HCT116 (cell line): ENCODE measurements at regions not wholly inside any gene's neighbourhood (a gene's known extent, or its start where the extent isn't known, plus 50 kb on each side); places are given as distances from the start of the nearest gene placed in this dataset.

Source experiments
- ATAC-seq: fragments of 200-7000 bp; cut with Tn5 transposase; 2 replicates; pipeline ENCODE4 v1.9.1; 2020; ENCODE audit warnings: mild to moderate bottlenecking, moderate library complexity
- BruUV-seq: library from RNA; stranded (reverse); fragments of 400-500 nt; replicated peaks from 2 replicates; lab custom pipeline; 2021; lab: Mats Ljungman, UMichigan
- CTCF ChIA-PET: fragments of 300-600 bp; sonication (Branson Sonifier 250); formaldehyde crosslinking; loops from one replicate; lab custom pipeline; 2021; ENCODE audit warnings: antibody characterized with exemption; lab: Charles Lee
- POLR2A ChIA-PET: fragments of 300-600, 350-600 bp; sonication (Branson Sonifier 250); formaldehyde crosslinking; loops from one replicate; lab custom pipeline; 2021; ENCODE audit warnings: antibody characterized with exemption; lab: Charles Lee
- RAD21 ChIA-PET, 2 experiments: fragments of 300-600 bp; sonication (Branson Sonifier 250); formaldehyde crosslinking; loops; one replicate each; lab custom pipeline; 2023; ENCODE audit warnings: low total read pairs in 2 of 2; ENCODE audit not compliant: uncharacterized antibody in 2 of 2, unreplicated experiment in 2 of 2, low non-redundant PET in 1 of 2; lab: Charles Lee
- DNase-seq: peaks from one replicate; pipeline ENCODE4 v3.0.0-alpha.2; 2010; ENCODE audit warnings: low read depth, low spot score
- H2AFZ ChIP-seq: fragments of 200-600 bp; shearing (Covaris generic), sonication (generic); 2 replicates; pipeline ENCODE4 v1.6.1; 2017; ENCODE audit warnings: low read depth, mixed run types, mixed read lengths, antibody characterized with exemption, low read length; ENCODE audit not compliant: poor library complexity, severe bottlenecking
- H3K27ac ChIP-seq: 2 replicates; pipeline ENCODE4 v1.5.1; 2012; ENCODE audit warnings: low read depth, low read length
- H3K27me3 ChIP-seq: fragments of 200-600 bp; sonication (generic); 2 replicates; pipeline ENCODE4 v1.6.1; 2016; ENCODE audit warnings: mixed run types, low read length, mixed read lengths; ENCODE audit not compliant: insufficient read depth
- H3K36me3 ChIP-seq, 2 experiments: fragments of 200-500 bp in 1 of 2; fragments of 200-600 bp in 1 of 2; sonication (Bioruptor generic) in 1 of 2; sonication (generic) in 1 of 2; 2 replicates each; pipeline versions ENCODE4 v1.5.1 to v1.6.1; 2014 to 2016; ENCODE audit warnings: low read length in 2 of 2, inconsistent platforms in 1 of 2, mixed read lengths in 1 of 2, mixed run types in 1 of 2; ENCODE audit not compliant: insufficient read depth in 2 of 2, control insufficient read depth in 1 of 2
- H3K4me1 ChIP-seq, 2 experiments: fragments of 200-600 bp in 1 of 2; sonication (generic) in 1 of 2; 2 replicates each; pipeline versions ENCODE4 v1.5.1 to v1.6.1; 2012 to 2017; ENCODE audit warnings: low read length in 2 of 2, inconsistent platforms in 1 of 2, mild to moderate bottlenecking in 1 of 2, mixed read lengths in 1 of 2, mixed run types in 1 of 2, moderate library complexity in 1 of 2; ENCODE audit not compliant: insufficient read depth in 2 of 2, control insufficient read depth in 1 of 2
- H3K4me2 ChIP-seq: fragments of 200-600 bp; sonication (generic); 2 replicates; pipeline ENCODE4 v1.6.1; 2017; ENCODE audit warnings: mixed run types, low read length, mixed read lengths
- H3K4me3 ChIP-seq, 2 experiments: fragments of 200-600 bp in 1 of 2; sonication (generic) in 1 of 2; replicated peaks in 1 of 2; 2 replicates each; pipeline ENCODE4 v1.5.1; 2011 to 2016; ENCODE audit warnings: low read length in 2 of 2, control low read depth in 1 of 2, low read depth in 1 of 2, mild to moderate bottlenecking in 1 of 2, mixed read lengths in 1 of 2, mixed run types in 1 of 2
- H3K79me2 ChIP-seq: fragments of 200-600 bp; sonication (generic); 2 replicates; pipeline ENCODE4 v1.6.1; 2017; ENCODE audit warnings: mild to moderate bottlenecking, mixed run types, low read length, moderate library complexity, mixed read lengths; ENCODE audit not compliant: insufficient read depth
- H3K9ac ChIP-seq: fragments of 200-600 bp; sonication (generic); 2 replicates; pipeline ENCODE4 v1.6.1; 2016; ENCODE audit warnings: low read length, mixed read lengths
- H3K9me2 ChIP-seq: fragments of 200-600 bp; sonication (generic), shearing (Covaris generic); 2 replicates; pipeline ENCODE4 v1.6.1; 2017; ENCODE audit warnings: mixed run types, mild to moderate bottlenecking, moderate library complexity; ENCODE audit not compliant: insufficient read depth
- H3K9me3 ChIP-seq, 2 experiments: fragments of 200-500 bp in 1 of 2; fragments of 200-600 bp in 1 of 2; sonication (Bioruptor generic) in 1 of 2; sonication (generic) in 1 of 2; 2 replicates each; pipeline ENCODE4 v1.6.1; 2014 to 2017; ENCODE audit warnings: low read length in 2 of 2, mixed read lengths in 2 of 2, inconsistent platforms in 1 of 2, low read depth in 1 of 2, mild to moderate bottlenecking in 1 of 2, mixed run types in 1 of 2, moderate library complexity in 1 of 2; ENCODE audit not compliant: control insufficient read depth in 1 of 2, insufficient read depth in 1 of 2
- H4K20me1 ChIP-seq: fragments of 200-600 bp; sonication (generic), shearing (Covaris generic); 2 replicates; pipeline ENCODE4 v1.6.1; 2017; ENCODE audit warnings: mixed run types, mild to moderate bottlenecking, moderate library complexity; ENCODE audit not compliant: insufficient read depth
- CTCF ChIP-seq, 3 experiments: fragments of 200-600 bp in 1 of 3; sonication (generic) in 1 of 3; IDR thresholded peaks in 2 of 3; conservative IDR thresholded peaks in 1 of 3; 2 replicates each; pipeline ENCODE4 v1.5.1; 2012 to 2017; ENCODE audit warnings: low read depth in 2 of 3, low read length in 2 of 3, antibody characterized with exemption in 1 of 3, borderline replicate concordance in 1 of 3, control low read depth in 1 of 3, mild to moderate bottlenecking in 1 of 3, mixed read lengths in 1 of 3, mixed run types in 1 of 3, moderate library complexity in 1 of 3; ENCODE audit not compliant: insufficient read depth in 1 of 3
- ELF1 ChIP-seq: IDR thresholded peaks from 2 replicates; pipeline ENCODE4 v1.6.1; 2012; ENCODE audit warnings: low read depth, borderline replicate concordance
- EZH2 ChIP-seq: fragments of 200-600 bp; sonication (generic); IDR thresholded peaks from 2 replicates; pipeline ENCODE4 v1.6.1; 2017; ENCODE audit warnings: antibody characterized with exemption, mixed run types
- EZH2phosphoT487 ChIP-seq: fragments of 200-600 bp; IDR thresholded peaks from 2 replicates; pipeline ENCODE4 v1.6.1; 2018; ENCODE audit warnings: antibody characterized with exemption, borderline replicate concordance
- FOSL1 ChIP-seq: IDR thresholded peaks from 2 replicates; pipeline ENCODE4 v1.6.1; 2012; ENCODE audit warnings: low read depth
- REST ChIP-seq: IDR thresholded peaks from 2 replicates; pipeline ENCODE4 v1.6.1; 2012; ENCODE audit warnings: low read depth
- YY1 ChIP-seq: IDR thresholded peaks from 2 replicates; pipeline ENCODE4 v1.6.1; 2011; ENCODE audit warnings: low read length, low read depth, moderate library complexity, mild to moderate bottlenecking; ENCODE audit not compliant: insufficient replicate concordance; ENCODE audit errors: extremely low read depth
- intact Hi-C: fragments of 100-400 bp; cut with micrococcal nuclease; formaldehyde crosslinking; loops from 2 replicates; pipeline ENCODE4 v1.10.0; 2022

- RAD21 ChIA-PET, result no interaction called here
- intact Hi-C loops, result no loop called here
- no peaks in the 10 kb centered on the region for H3K79me2 ChIP-seq
- DNase-seq (no peak), ATAC-seq (no peak)
- no peaks in the 10 kb centered on the region for H3K36me3 ChIP-seq
- no peak overlapping the region for H3K27ac ChIP-seq
- H3K9me3 ChIP-seq, result no peaks in the 10 kb centered on the region
- H3K9me2 ChIP-seq, result no peaks in the 10 kb centered on the region
- H2AFZ ChIP-seq, result no peak overlapping the region
- peaks cover 26% of the 10 kb centered on the region; the same call in 1 of the 2 replicates for H3K27me3 ChIP-seq
- POLR2A ChIA-PET, result no interaction called here
- CTCF ChIA-PET, result no interaction called here
- no peak overlapping the region for H3K4me3 ChIP-seq
- no peak overlapping the region for H3K9ac ChIP-seq
- no peaks in the 10 kb centered on the region for H3K4me1 ChIP-seq
- no peak for TF ChIP-seq REST
- TF ChIP-seq, all 23 proteins: peak for 0
- Histone ChIP-seq H3K4me2 (no peak overlapping the region), H4K20me1 (no peaks in the 10 kb centered on the region)
- no TSS peak for BruUV-seq
Observed at GRCh38 chr4:15352524-15352923, 75.3 kb upstream of the C1QTNF7 start.

- intact Hi-C loops, result no loop called here
- Histone ChIP-seq H3K79me2 (no peaks in the 10 kb centered on the region), H3K9me3 (no peaks in the 10 kb centered on the region), H3K4me2 (no peak overlapping the region), H2AFZ (no peak overlapping the region), H3K4me3 (no peak overlapping the region), H3K27ac (no peak overlapping the region), H3K4me1 (no peaks in the 10 kb centered on the region), H3K9ac (no peak overlapping the region), H3K27me3 (peaks cover 26% of the 10 kb centered on the region; the same call in 1 of the 2 replicates), H3K9me2 (no peaks in the 10 kb centered on the region), H4K20me1 (no peaks in the 10 kb centered on the region), H3K36me3 (no peaks in the 10 kb centered on the region)
- CTCF ChIA-PET, result no interaction called here
- ATAC-seq (no peak), DNase-seq (no peak)
- RAD21 ChIA-PET, result no interaction called here
- no peak for TF ChIP-seq YY1
- TF ChIP-seq CTCF (IDR thresholded peaks at IDR 0.05 in 2 of 3, conservative IDR thresholded peaks at IDR 0.05 in 1 of 3; ENCODE audit: borderline replicate concordance in 1 of 3, insufficient read depth in 1 of 3, low read depth in 2 of 3, low read length in 2 of 3), result no peak
- TF ChIP-seq FOSL1, result no peak
- TF ChIP-seq EZH2phosphoT487, result no peak
- no peak for TF ChIP-seq ELF1
- TF ChIP-seq EZH2, result no peak
- no TSS peak for BruUV-seq
- POLR2A ChIA-PET, result no interaction called here
Observed at GRCh38 chr4:15353207-15353606, 74.6 kb upstream of the C1QTNF7 start.
